C1 segment of cervical spinal cord (tissue), 14 donors: ENCODE measurements at regions not wholly inside any gene's neighbourhood (a gene's known extent, or its start where the extent isn't known, plus 50 kb on each side); places are given as distances from the start of the nearest gene placed in this dataset.

ENCODE experiments used
- DNase-seq, 14 donors: peaks; one replicate each; lab custom pipeline; 2025; lab: John Stamatoyannopoulos, UW

DNA sequence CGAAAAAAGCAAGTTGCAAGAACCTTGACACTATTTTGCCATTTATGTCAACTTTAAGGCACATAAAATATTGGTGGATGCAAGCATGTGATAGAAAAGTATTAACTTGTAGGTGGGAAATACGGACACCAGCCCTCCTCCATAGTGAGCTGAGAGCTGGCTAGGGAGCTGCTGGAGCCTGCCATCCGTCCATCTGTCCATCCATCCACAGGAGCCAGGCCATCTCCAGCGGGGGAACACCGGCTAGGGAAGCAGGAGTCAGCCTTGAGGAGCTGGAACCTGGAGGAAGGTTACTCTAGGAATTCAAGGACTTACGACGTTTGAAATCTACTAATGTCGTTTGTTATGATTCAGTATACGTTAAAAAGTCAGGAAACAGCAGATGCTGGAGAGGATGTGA, 120.7 kb upstream of the C14orf180 start:
- no peak for DNase-seq

DNA sequence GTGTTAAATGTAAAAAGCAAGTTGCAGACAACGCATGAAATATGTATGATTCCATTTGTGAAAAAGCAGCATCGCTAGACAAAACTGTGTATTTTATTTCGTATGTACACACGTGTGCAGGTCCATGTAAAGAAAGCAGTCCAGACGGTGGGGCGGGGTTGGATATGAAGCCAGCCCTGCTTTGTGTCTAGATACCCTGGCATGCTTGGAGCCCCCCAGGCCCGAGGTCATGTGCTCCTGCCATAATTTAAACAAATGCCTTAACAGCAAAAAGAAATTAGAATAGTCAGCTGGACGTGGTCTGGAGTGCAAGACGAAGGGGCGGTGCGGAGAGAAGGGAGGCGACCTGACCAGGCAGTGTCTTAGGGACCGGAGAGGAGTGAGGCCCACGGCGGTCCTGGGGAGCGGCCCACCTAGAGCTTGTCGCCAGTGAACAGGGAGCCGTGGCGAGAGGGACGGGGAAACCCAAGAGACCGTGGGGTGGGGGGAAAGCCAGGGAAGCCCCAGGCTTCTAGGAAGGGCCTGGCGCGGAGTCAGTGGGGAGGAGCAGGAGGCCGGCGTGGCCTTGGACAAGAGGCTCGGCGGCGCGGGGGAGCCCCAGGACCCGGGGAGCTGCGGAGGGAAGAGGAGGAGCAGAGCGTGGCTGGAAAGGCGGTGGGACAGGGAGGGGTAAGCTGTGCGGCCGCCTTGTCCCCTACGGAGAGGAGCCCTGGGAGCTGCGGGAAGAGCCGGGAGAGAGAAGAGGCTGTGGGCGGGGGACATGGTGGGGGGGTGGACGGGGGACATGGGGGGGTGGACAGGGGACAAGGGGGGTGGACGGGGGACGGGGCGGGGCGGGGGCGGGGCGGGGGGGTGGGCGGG, 118.5 kb upstream of the C14orf180 start:
- DNase-seq: no peak

DNA sequence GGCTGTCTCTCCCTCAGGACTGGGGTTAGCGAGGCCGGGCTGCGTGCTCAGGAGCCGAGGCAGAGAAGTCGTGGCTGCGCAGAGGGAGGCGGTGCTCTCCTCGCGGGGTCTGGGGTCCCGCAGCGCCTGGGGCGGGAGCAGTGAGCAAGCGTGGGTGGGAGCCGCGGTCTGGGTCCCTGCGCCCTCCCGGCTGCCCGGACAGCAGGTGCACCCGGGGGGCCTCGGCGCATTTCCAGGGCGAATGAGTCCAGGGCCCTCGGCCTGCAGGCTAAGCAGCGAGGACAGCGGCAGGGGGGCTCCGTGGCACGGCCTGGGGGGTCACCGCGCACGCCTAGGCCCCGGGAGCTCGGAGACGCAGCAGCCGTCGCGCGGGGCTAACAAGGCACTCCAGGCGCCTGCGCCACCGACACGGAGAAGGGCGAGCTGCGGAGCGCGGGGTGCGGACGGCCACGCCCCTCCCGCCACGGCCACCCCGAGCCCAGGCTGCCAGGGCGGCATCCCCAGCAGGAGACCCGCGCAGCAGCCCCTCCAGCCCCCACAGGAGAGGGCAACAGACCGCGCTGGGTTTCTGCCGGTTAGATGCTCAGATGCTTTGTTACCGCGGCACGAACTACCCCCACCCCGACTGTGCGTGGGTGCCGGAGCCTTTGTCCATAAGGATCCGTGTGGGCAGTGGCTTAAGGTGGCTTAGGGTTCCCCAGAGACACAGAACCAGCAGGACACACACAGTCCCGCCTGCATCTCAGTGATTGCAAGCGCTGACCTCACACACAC, 117.7 kb upstream of the C14orf180 start:
- no peak for DNase-seq

DNA sequence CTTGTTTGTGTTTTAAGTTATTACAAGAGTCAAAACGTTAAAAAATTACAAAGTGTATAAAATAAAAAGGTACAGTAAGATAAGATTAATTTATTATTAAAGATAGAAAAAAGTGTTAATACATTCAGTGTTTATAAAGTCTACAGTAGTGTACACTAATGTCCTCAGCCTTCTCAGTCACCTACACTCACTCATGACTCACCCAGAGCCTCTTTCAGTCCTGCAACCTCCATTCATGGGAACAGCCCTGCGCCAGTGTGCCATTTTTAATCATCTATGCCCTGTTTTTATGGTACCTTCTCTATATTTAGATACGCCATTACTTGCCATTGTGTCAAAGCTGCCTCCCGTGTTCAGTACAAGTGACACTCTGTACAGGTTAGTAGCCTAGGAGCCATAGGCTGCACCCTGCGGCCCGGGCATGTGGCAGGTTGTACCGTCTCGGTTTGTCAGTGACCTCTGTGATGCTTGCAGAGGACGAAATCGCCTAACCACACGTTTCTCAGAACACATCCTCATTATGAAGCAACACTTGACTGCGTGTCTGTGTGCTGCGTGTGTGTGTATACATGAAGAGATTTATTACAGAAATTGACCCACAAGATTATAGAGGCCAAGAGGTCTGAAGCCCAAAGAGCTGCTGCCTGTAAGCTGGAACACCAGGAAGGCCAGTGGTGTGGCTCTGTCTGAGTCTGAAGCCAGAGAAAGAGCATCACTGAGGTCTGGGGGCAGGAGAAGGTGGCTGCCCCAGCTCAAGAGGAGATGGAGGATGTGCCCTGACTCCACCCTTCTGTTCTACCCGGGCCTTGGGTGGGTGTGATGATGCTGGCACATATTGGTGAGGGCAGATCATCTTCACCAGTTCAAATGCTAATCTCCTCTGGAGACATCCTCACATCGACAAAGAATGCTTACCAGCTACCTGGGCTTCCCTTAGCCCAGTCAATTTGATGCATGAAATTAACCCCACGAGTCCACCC, 116.6 kb upstream of the C14orf180 start:
- DNase-seq: no peak

DNA sequence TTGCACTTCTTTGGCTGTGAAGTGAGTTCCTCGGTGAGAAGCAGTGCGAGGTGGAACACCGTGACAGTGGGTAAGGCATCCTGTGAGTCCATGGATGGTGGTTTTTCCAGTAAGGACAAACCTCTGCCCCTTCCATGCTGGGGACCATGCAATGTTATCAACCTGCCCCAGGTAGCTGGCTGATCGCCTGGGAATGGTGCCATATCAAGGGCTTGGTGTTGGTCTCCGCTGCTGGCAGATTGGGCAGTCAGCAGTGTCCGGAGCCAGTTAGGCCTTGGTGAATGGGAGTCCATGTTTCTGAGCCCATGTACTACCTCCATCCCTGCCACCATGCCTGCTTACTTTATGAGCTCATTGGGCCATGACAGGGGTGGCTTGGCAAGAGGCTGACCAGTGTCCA, 114.7 kb upstream of the C14orf180 start:
- DNase-seq: no peak

DNA sequence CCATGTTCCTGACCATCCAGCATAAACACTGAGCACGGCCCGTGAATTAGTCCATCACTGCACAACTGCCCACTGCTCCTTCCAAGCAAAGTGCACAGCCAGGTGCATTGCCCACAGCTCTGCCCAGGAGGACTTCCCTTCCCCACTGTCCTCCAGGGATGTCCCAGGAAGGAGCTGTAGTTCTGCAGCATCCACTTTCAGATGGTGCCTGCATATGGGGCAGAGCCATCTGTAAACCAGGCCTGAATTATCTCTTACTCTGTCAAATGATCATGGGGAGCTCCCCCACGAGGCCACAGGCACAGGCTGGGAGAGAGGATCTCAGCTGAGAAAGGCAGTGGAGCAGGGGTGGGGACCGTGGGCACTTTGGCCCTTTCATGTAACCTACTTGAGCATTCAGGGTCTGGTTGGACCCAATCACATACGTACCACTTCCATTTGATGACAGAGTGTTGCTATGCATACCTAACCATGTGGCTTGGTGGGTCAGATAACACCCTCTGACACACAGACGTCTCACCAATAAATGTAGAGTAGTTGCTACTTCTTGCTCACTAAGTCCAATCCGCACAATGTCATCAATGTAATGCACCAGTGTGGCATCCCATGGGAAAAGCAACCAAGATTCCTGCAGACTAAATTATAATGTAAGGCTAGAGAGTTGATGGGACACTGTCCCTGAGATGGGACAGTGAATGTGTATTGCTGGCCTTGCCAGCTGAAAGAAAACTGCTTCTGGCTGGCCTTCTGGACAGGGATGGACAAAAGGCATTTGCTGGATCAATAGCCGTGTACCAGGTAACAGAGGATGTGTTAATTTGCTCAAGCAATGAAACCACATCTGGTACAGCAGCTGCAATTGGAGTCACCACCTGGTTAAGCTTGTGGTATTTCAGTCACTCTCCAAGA, 113.8 kb upstream of the C14orf180 start:
- DNase-seq: no peak

DNA sequence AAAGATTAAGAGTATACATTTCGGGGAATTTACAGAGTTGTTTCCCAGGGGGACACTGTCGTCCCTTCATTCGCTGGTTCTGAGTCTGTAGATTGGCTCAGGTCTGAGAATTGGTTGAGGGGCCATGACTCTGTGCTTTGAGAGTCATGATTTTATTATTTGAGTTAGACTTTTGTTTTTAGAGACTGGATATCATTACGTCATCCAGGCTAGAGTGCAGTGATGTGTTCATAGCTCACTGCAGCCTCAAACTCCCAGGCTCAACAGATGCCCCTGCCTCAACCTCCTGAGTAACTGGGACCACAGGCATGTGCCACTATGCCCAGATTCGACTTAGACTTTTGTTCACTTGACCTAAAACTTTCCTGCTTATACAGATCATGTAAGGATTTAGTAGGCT, 112.3 kb upstream of the C14orf180 start:
- no peak for DNase-seq

DNA sequence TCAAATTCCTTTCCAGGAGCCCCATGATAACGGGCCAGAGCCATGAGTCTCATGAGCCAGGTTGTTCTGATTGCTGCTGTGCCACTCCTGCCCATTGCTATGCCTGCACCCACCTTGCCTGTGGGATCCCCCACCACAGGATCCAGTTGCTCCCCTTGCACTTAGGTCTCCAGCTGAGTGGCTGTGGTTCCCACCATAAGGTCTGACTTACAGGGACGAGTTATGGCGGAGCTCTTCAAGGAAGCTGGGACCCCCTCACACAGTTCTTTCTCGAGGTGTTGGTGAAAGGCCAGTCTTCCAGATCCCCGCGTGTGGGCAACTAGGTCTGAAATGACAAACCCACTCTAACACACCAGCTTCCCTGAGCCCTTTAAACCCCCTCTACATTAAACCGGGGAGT, 111.9 kb upstream of the C14orf180 start:
- DNase-seq: no peak

DNA sequence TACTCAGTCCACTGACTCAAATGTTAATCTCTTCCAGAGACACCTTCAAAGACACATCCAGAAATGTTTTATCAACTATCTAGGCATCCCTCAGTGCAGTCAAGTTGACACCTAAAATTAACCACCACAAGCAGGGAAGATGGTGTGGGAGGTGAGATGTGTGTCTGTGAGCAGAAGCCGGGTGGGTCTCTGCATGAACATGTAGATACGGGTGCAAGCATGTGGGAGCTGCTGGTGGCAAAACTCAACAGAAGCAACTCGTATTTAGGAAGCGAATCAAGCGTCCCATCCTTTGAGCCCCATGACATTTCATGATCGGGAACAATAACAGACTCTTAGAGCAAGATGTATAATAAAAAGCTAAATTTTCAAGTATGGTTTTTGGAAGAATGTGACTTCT, 110.0 kb upstream of the C14orf180 start:
- DNase-seq: no peak

DNA sequence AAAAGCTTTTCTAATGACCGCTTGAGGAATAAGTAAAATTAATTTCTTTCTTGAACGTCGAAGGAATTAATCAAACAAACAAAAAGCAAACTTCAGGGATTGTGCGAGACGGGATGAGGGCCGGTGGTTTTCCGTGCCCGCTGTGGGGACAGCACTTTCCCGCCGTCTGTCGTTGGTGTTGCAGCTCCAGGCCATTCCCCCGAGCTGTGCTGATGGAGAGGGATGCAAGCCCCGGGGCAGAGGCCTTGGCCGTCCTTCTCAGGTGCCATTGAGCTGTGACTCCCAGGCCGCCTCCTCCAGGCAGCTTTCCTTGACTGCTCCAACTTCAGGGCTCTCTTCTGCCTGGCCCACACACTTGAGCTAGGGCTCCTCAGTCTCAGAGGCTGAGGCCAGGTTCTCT, 109.0 kb upstream of the C14orf180 start:
- DNase-seq: no peak

DNA sequence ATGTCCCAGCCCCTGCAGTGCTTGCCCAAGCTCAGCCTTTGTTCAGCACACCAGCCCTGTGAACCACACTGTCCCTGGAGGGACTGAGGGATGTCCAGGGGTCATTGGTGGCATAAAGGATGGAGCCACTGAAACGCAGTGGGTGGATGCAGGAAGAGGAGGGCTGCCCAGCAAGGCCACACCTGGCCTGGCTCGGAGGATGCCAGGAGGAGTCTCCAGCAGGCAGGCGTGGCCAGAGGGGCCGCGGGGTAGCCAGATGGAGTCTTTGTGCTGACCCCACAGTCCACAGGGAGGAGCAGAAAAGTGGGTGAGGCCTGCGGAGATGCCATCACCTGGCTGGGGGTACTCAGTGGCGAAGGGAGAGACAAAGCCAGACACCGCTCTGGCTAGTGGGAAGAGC, 108.5 kb upstream of the C14orf180 start:
- DNase-seq: no peak

DNA sequence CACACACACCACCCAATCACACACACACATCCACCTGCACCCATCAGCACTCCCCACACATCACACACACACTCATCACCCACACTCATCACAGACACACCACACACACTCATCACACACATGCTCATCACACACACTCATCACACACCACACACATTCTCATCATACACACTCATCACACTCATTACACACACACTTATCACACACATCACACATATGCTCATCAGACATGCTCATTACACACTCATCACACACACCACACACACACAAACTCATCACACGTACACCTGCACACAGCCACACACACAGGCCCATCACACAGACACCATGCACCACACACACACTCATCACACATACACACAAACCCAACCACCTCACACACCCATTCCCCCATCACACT, 107.5 kb upstream of the C14orf180 start:
- DNase-seq: no peak

DNA sequence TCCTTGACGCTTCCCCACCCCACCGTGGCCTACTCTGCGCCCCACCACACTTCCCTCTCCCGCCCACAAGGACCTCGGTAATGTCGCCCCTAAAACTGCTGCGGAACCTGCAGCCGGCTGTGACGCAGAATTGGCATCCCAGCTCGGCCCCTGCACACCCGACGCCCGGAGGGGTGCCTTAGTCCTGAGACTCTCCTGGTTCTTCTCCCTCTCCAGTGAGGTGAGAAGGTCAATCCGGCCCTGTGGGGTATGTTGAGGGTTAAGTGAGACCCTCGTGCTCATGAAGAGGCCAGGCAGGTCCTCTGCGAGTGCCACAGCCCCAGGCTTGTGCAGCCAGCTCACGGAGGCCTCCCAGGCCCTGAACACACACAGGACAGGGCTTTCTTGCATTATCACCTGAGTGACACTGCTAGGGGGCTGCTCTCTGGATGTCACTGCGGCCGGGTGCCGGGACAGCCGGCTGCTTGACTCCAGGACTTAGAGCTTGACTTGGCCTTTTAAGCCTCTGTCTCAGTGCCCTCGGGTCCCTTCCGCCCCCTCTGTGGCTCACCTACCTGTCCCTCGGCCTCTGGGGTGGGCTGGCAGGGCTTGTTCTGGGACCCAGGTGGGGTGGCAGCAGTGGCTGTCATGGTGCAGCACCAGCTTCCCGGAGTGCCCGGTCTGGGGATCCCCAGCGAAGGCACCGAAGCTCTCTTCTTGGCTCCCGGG, 106.9 kb upstream of the C14orf180 start:
- no peak for DNase-seq

DNA sequence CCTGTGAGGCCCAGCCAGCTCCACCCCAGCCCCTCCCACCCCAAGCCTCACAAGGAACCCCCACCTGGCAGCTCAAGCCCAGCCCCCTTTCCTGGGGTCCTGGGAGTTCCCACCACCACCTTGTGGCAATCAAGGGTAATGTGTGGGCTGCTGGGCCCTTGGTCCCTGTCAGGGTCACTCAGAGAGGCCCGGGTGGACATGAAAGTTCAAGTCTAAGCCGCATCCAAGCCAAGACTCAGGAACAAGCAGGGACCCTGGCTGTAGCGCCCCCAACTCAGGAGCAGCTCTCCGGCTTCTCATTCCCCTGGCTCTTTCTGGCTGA, 106.4 kb upstream of the C14orf180 start:
- DNase-seq: no peak

DNA sequence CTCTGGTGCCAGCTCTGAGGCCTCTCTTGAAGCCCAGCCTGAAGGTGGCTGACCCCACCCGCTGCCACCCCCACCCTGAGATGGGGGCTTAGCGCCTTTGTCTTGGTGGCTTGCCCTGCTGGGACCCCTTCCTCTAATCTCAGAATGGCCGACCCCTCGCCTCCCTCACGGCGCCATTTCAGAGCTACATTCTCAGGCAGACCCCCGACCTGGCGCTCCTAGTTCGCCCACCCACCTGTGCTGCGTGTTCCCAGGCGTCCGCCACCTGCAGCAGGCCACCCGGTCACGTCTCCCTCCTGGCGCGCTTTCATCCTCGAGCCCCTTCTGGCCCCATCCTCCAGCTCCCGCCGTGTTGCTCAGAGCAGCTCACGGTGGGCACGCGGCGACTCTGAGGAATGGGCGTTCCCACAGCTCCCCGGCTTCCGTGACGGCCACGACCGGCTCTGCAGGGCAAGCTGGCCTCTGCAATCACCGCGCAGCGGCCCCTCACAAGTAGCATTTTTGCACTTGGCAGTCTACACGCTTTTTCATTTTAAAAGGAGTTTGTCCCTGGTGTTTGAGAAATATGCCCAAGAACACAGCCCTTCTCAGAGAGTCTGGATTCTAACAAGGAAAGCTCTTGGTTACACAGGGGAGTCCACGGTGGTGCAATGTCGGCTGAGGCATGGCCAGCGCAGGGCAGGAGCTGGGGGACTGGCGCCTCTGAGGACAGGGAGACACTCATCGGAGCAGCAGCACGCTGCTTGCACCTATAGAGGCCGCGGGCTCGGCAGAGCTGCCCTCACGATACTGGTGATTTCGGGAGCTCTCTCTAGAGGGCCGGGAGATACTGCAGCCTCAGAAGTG, 105.7 kb upstream of the C14orf180 start:
- DNase-seq: no peak

DNA sequence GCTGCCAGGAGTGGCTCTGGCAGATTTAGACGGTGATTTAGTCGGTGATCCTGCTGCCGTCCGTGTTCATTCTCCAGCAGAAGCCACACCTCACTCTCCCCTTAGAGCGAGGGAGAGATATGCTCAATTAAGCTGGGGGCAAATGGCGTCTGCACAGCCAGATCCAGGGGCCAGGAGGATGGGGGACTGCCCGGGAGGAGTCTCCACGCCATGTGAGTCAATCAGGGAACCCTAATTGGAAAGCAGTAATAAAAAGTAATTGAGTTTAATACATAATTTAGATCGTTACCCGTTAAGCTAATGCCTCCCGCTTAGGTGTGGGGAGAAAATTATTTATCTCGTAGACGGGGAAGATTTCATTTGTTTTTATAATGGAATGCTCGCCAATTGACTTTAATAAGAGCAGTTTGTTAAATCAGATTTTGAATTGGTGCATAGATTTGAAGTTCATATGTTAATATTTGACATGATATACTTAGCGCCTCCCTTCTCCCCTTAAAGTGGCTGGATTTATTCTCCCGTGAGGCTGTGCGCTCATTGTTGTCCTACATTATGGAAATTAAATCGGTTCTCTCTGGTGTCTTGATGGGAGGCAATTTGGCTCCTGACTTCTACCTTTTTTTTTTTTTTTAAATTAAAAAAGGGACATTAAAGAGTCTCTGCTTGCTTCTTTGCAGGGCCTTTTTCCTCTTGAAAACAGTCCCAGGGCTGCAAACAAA, 104.9 kb upstream of the C14orf180 start:
- no peak for DNase-seq

DNA sequence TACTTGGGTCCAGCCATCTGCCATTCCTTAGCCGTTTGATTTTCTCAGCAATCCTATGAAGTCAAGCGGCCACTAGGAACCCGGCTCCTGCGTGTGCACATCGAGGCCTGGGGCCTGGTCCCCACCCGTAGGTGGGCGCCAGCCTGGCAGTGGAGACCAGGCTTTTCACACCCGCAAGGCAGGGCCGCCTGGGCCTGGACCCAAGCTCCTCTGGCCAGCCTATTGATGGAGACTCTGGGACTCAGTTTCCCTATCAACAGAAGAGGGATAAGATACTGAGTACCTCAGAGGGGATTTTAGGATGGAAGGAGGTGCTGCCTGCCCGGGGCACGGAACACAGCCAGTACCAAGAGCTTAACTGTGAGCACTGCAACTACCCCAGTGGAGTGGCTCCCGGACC, 104.3 kb upstream of the C14orf180 start:
- no peak for DNase-seq

DNA sequence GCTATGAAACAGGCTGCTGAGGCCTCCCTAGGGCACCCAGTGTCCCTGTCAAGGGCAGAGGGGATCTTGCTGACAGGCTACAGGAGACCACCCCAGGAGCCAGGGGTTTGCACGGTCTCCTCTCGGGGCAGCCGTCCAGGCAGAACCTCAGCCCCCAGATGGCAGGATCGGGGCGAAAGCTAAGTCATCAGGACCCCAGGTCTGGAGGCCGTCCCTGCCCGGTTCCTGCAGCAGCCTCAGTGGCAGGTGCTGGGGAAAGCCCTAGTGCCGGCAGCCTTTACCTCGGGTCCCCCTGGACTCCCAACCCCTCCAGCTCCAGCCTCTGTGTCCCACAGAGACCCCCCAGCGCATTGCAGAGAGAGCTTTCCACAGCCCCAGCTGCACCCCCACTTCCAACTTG, 103.8 kb upstream of the C14orf180 start:
- no peak for DNase-seq

DNA sequence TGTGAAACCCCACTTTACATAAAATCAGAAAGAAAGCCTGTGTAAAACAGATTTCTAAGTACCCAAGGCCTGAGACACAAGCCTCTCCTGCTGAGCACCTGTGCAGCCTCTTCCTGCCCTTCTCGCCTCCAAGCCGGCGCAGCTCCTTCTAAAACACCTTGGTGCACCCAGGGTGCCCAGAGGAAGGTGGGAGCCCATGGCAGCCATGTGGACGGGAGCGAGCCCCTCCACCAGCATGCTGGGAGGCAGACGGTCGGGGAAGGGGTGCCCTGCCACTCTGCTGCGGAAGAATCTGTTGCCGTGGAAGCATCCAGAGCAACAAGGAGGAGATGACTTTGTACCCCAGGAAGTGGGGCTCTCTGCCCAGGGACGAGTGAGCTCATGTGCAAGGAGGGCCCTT, 103.1 kb upstream of the C14orf180 start:
- no peak for DNase-seq
